ENCODE measurements at regions not wholly inside any gene's neighbourhood (a gene's known extent, or its start where the extent isn't known, plus 50 kb on each side); places are given as distances from the start of the nearest gene placed in this dataset.
"Not testable (repeated sequence)": the region's sequence is repeated elsewhere in the genome, so short reads cannot be mapped to it uniquely, and the experiment has no call there.

DNA sequence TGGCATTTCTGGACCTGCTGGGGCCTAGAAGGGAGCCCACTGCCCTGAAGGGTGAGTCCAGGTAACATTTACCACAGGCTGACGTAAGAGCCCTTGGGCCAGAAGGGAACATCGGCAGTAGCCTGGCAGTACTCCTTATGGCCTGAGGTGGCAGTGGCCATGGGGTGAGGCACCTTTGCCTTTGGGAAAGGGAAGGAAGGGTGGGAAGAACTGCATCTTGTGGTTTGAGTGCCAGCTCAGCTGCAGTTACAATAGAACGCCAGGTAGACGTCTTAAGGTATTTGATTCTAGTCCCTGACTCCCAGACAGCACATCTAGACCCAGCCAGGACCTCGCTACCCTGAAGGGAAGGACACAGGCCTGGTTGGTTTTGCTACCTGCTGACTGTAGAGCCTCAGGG, 104.9 kb downstream of the SOX14 start:
- CTCF ChIA-PET, result no interaction called here
- in situ Hi-C loops (cut with HindIII; ENCODE audit: low pct_unique_long_range_greater_than_20kb, low sequenced_read_pairs), result no loop called here
- ATAC-seq, result no peak
- H3K27me3 ChIP-seq (ENCODE audit: control insufficient read depth, insufficient read depth, low read length), result no peaks in the 10 kb centered on the region; the same call in 1 of the 2 replicates
- no peaks in the 10 kb centered on the region for H3K4me1 ChIP-seq (ENCODE audit: control insufficient read depth, insufficient read depth, low read length)
- intact Hi-C loops (cut with micrococcal nuclease; ENCODE audit: unreplicated experiment), result no loop called here
- H3K9me3 ChIP-seq (ENCODE audit: control insufficient read depth, insufficient read depth, low read depth, low read length), result no peaks in the 10 kb centered on the region
- H3K4me3 ChIP-seq (ENCODE audit: low read depth in 2 of 2, low read length in 2 of 2), result no peak overlapping the region
- no peaks in the 10 kb centered on the region for H3K36me3 ChIP-seq (ENCODE audit: control insufficient read depth, insufficient read depth, low read length)
- no TSS peak for BruUV-seq (replicated peaks)
- TF ChIP-seq, protein P1, sequence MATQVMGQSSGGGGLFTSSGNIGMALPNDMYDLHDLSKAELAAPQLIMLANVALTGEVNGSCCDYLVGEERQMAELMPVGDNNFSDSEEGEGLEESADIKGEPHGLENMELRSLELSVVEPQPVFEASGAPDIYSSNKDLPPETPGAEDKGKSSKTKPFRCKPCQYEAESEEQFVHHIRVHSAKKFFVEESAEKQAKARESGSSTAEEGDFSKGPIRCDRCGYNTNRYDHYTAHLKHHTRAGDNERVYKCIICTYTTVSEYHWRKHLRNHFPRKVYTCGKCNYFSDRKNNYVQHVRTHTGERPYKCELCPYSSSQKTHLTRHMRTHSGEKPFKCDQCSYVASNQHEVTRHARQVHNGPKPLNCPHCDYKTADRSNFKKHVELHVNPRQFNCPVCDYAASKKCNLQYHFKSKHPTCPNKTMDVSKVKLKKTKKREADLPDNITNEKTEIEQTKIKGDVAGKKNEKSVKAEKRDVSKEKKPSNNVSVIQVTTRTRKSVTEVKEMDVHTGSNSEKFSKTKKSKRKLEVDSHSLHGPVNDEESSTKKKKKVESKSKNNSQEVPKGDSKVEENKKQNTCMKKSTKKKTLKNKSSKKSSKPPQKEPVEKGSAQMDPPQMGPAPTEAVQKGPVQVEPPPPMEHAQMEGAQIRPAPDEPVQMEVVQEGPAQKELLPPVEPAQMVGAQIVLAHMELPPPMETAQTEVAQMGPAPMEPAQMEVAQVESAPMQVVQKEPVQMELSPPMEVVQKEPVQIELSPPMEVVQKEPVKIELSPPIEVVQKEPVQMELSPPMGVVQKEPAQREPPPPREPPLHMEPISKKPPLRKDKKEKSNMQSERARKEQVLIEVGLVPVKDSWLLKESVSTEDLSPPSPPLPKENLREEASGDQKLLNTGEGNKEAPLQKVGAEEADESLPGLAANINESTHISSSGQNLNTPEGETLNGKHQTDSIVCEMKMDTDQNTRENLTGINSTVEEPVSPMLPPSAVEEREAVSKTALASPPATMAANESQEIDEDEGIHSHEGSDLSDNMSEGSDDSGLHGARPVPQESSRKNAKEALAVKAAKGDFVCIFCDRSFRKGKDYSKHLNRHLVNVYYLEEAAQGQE (IDR thresholded peaks at IDR 0.05; ENCODE audit: insufficient read depth in 1 of 2, low read depth in 2 of 2, low read length in 1 of 2), result no peak
- TF ChIP-seq CTCF (IDR thresholded peaks at IDR 0.05) (no peak), POLR2AphosphoS5 (IDR thresholded peaks at IDR 0.05; ENCODE audit: low read depth, low read length) (no peak), SIN3A (IDR thresholded peaks at IDR 0.05; ENCODE audit: borderline replicate concordance, insufficient read depth, low read depth, low read length) (no peak), TCF7L2 (IDR thresholded peaks at IDR 0.05; ENCODE audit: low read depth, low read length) (no peak)
- DNase-seq (ENCODE audit: low read depth, low spot score), result no peak
- POLR2A ChIA-PET, result no interaction called here
- no peak overlapping the region for H3K27ac ChIP-seq (ENCODE audit: low read length)

DNA sequence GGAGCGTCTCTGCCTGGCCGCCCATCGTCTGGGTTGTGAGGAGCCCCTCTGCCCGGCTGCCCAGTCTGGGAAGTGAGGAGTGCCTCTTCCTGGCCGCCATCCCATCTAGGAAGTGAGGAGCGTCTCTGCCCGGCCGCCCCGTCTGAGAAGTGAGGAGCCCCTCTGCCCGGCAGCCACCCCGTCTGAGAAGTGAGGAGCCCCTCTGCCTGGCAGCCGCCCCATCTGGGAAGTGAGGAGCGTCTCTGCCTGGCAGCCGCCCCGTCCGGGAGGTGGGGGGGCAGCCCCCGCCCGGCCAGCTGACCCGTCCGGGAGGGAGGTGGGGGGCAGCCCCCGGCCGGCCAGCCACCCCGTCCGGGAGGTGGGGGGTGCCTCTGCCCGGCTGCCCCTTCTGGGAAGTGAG, 108.5 kb downstream of the SOX14 start:
- in situ Hi-C loops (cut with HindIII; ENCODE audit: low pct_unique_long_range_greater_than_20kb, low sequenced_read_pairs); H3K27me3 ChIP-seq (ENCODE audit: control insufficient read depth, insufficient read depth, low read length); ATAC-seq; CTCF ChIA-PET; H3K9me3 ChIP-seq (ENCODE audit: control insufficient read depth, insufficient read depth, low read depth, low read length); H3K4me1 ChIP-seq (ENCODE audit: control insufficient read depth, insufficient read depth, low read length); H3K27ac ChIP-seq (ENCODE audit: low read length); intact Hi-C loops (cut with micrococcal nuclease; ENCODE audit: unreplicated experiment); BruUV-seq (replicated peaks); DNase-seq (ENCODE audit: low read depth, low spot score); POLR2A ChIA-PET; H3K36me3 ChIP-seq (ENCODE audit: control insufficient read depth, insufficient read depth, low read length); H3K4me3 ChIP-seq (ENCODE audit: low read depth in 2 of 2, low read length in 2 of 2): not testable (repeated sequence)

DNA sequence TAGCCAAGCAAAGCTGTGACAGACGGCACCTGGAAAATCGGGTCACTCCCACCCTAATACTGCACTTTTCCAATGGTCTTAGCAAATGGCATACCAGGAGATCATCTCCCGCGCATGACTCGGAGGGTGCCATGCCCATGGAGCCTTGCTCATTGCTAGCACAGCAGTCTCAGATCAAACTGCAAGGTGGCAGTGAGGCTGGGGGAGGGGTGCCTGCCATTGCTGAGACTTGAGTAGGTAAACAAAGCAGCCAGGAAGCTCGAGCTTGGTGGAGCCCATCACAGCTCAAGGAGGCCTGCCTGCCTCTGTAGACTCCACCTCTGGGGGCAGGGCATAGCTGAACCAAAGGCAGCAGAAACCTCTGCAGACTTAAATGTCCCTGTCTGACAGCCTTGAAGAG, 113.1 kb upstream of the CLDN18 start:
- BruUV-seq (replicated peaks); DNase-seq (ENCODE audit: low read depth, low spot score): not testable (repeated sequence)

More for the DNA sequence above, 113.1 kb upstream of the CLDN18 start:
- POLR2A ChIA-PET; H3K36me3 ChIP-seq (ENCODE audit: control insufficient read depth, insufficient read depth, low read length); in situ Hi-C loops (cut with HindIII; ENCODE audit: low pct_unique_long_range_greater_than_20kb, low sequenced_read_pairs); H3K27me3 ChIP-seq (ENCODE audit: control insufficient read depth, insufficient read depth, low read length); H3K4me3 ChIP-seq (ENCODE audit: low read depth in 2 of 2, low read length in 2 of 2); intact Hi-C loops (cut with micrococcal nuclease; ENCODE audit: unreplicated experiment); CTCF ChIA-PET; H3K9me3 ChIP-seq (ENCODE audit: control insufficient read depth, insufficient read depth, low read depth, low read length); H3K4me1 ChIP-seq (ENCODE audit: control insufficient read depth, insufficient read depth, low read length); H3K27ac ChIP-seq (ENCODE audit: low read length); ATAC-seq: not testable (repeated sequence)
